ENCODE measurements at regions not wholly inside any gene's neighbourhood (a gene's known extent, or its start where the extent isn't known, plus 50 kb on each side); places are given as distances from the start of the nearest gene placed in this dataset.

DNA sequence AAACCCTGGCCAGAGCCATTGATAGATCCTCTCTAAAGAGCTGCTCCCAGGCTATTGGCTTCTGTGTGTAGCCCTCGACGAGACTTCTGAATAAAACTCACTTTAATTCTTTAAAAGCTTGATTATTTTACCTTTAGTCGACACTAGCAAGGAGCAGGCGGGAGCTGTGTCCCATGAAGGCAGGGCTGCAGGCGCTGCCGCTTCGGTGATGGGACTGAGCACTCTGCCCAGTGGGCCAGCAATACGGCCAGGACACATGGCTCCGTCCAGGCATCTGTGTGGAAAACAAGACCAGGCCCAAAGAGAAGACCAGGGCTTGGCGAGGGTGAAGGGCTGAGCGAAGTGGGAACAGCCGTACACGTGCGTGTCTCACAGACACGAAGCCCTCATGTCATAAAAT lies 365.9 kb downstream of the GADD45G start:
- Mint-ChIP-seq H3K36me3 (ENCODE audit: insufficient read depth) (no peaks in the 10 kb centered on the region), H3K27ac (no peak overlapping the region), H3K9me3 (no peaks in the 10 kb centered on the region), H3K4me3 (no peak overlapping the region), H3K27me3 (peaks cover 0 to 23% of the 10 kb centered on the region in 2 donors), H3K4me1 (ENCODE audit: low read depth in 2 of 2) (no peaks in the 10 kb centered on the region)
- ATAC-seq (replicated peaks) (no peak), DNase-seq (no peak)

DNA sequence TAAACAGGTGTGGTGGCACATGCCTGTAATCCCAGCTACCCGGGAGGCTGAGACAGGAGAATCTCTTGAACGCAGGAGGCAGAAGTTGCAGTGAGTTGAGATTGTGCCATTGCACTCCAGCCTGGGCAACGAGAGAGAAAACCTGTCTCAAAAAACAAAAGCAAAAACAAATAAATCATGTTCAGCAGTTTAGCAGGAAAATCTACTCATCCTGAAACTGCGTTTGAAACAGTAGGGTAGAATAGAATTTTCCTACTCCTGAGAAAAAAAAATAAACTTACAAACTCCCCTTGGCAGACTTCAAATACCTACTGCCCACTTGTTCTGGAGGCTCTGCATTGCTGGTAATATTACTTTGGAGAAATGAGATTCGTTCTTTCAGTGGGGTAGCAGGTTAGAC lies 367.7 kb downstream of the GADD45G start:
- no peak for ATAC-seq (replicated peaks)
- Mint-ChIP-seq H3K27me3 (peaks cover 0 to 23% of the 10 kb centered on the region in 2 donors), H3K4me3 (no peak overlapping the region), H3K9me3 (no peaks in the 10 kb centered on the region), H3K4me1 (ENCODE audit: low read depth in 2 of 2) (no peaks in the 10 kb centered on the region), H3K27ac (no peak overlapping the region), H3K36me3 (ENCODE audit: insufficient read depth) (no peaks in the 10 kb centered on the region)
- DNase-seq = no peak

- no peak overlapping the region for H3K27ac Mint-ChIP-seq
- ATAC-seq (replicated peaks) = no peak
- H3K4me1 Mint-ChIP-seq (ENCODE audit: low read depth in 2 of 2) = no peaks in the 10 kb centered on the region
- DNase-seq = no peak
- no peak overlapping the region for H3K4me3 Mint-ChIP-seq
- H3K9me3 Mint-ChIP-seq = no peaks in the 10 kb centered on the region
- H3K36me3 Mint-ChIP-seq (ENCODE audit: insufficient read depth) = no peaks in the 10 kb centered on the region
- H3K27me3 Mint-ChIP-seq = peaks cover 8 to 10% of the 10 kb centered on the region in 2 donors
Measured at GRCh38 chr9:89974582-89974981, 369.8 kb downstream of the GADD45G start.

DNA sequence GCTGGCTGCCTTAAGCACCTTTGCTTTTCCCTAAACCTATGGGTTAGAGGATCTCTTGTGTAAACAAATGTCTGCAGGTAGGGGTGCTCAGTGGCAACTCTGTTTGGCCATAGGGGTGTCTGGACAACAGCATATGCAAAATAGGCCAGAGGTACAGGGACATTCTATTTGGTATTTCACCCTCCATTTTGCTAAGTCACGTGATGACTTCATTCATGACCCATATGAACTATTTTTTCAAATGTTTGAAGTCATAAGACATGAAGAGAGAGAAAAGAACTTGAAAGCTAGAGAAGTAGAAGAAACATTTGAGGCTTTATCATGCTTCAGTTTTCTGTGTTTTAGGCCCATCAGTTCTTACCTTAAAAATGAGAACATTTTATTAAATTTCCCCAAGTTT lies 370.2 kb downstream of the GADD45G start:
- DNase-seq = no peak
- Mint-ChIP-seq H3K36me3 (ENCODE audit: insufficient read depth) (no peaks in the 10 kb centered on the region), H3K4me1 (ENCODE audit: low read depth in 2 of 2) (no peaks in the 10 kb centered on the region), H3K27ac (no peak overlapping the region), H3K4me3 (no peak overlapping the region), H3K27me3 (peaks cover 8 to 13% of the 10 kb centered on the region in 2 donors), H3K9me3 (no peaks in the 10 kb centered on the region)
- ATAC-seq (replicated peaks) = no peak

DNA sequence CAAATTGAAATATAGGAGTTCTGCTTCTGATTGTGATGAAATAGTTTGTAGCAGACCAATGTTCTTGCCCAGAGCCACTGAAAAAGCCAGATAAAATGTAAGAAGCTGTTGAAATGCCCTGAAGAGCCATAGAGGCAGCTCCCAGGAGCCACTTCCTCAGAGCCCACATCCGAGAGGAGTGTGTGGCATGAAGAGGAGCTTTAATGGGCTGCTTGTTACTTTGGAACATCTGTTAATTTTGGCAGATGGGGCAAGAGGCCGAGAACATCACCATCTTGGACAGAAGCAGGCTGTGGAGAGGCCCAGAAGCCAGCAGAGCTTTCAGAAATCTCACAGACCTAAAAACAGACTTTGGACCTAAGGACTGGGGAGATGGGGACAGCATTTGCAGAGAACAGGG lies 370.8 kb downstream of the GADD45G start:
- ATAC-seq (replicated peaks) (no peak), DNase-seq (no peak)
- no peaks in the 10 kb centered on the region for H3K36me3 Mint-ChIP-seq (ENCODE audit: insufficient read depth)
- H3K27me3 Mint-ChIP-seq = peaks cover 8 to 17% of the 10 kb centered on the region in 2 donors
- H3K4me3 Mint-ChIP-seq = no peak overlapping the region
- no peak overlapping the region for H3K27ac Mint-ChIP-seq
- no peaks in the 10 kb centered on the region for H3K9me3 Mint-ChIP-seq
- H3K4me1 Mint-ChIP-seq (ENCODE audit: low read depth in 2 of 2) = no peaks in the 10 kb centered on the region

DNA sequence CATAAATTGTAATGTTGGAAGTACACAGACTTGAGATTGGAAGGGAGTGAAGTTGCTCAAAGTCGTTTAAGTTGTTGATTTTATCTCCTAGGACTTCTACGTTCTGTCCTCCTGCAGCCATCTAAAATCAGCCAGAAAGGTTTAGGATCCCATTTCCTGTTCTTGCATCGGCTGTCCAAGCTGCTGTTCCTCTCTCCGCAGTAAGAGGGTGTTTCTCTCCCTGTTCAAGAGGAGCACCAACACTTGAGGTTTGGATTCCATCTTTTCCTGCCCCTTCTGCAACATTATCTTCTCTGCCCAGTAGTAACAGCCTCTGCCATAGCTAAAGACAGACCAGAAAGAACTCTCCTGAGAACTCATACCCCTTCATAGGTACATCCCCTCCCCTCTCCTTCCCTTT lies 373.4 kb downstream of the GADD45G start:
- Mint-ChIP-seq H3K27ac (no peak overlapping the region), H3K36me3 (ENCODE audit: insufficient read depth) (no peaks in the 10 kb centered on the region), H3K4me3 (no peak overlapping the region), H3K4me1 (ENCODE audit: low read depth in 2 of 2) (no peaks in the 10 kb centered on the region), H3K9me3 (no peaks in the 10 kb centered on the region), H3K27me3 (peaks cover 15 to 31% of the 10 kb centered on the region in 2 donors)
- no peak for DNase-seq
- ATAC-seq (replicated peaks) = no peak

GRCh38 chr9:89980600-89980999 lies 375.8 kb downstream of the GADD45G start:
- H3K36me3 Mint-ChIP-seq (ENCODE audit: insufficient read depth) = no peaks in the 10 kb centered on the region
- DNase-seq (no peak), ATAC-seq (replicated peaks) (no peak)
- H3K9me3 Mint-ChIP-seq = no peaks in the 10 kb centered on the region
- no peak overlapping the region for H3K4me3 Mint-ChIP-seq
- H3K27ac Mint-ChIP-seq = no peak overlapping the region
- H3K4me1 Mint-ChIP-seq (ENCODE audit: low read depth in 2 of 2) = no peaks in the 10 kb centered on the region
- H3K27me3 Mint-ChIP-seq = peaks cover 15 to 31% of the 10 kb centered on the region in 2 donors

- H3K4me1 Mint-ChIP-seq (ENCODE audit: low read depth in 2 of 2) = no peaks in the 10 kb centered on the region
- no peak for DNase-seq
- H3K4me3 Mint-ChIP-seq = no peak overlapping the region
- H3K36me3 Mint-ChIP-seq (ENCODE audit: insufficient read depth) = no peaks in the 10 kb centered on the region
- no peaks in the 10 kb centered on the region for H3K9me3 Mint-ChIP-seq
- H3K27me3 Mint-ChIP-seq = peaks cover 15 to 31% of the 10 kb centered on the region in 2 donors
- ATAC-seq (replicated peaks) = no peak
- H3K27ac Mint-ChIP-seq = no peak overlapping the region
Measured at GRCh38 chr9:89982016-89982415, 377.2 kb downstream of the GADD45G start.

- peaks cover 15 to 31% of the 10 kb centered on the region in 2 donors for H3K27me3 Mint-ChIP-seq
- H3K27ac Mint-ChIP-seq = no peak overlapping the region
- no peak overlapping the region for H3K4me3 Mint-ChIP-seq
- no peak for DNase-seq
- H3K36me3 Mint-ChIP-seq (ENCODE audit: insufficient read depth) = no peaks in the 10 kb centered on the region
- ATAC-seq (replicated peaks) = no peak
- no peaks in the 10 kb centered on the region for H3K4me1 Mint-ChIP-seq (ENCODE audit: low read depth in 2 of 2)
- H3K9me3 Mint-ChIP-seq = no peaks in the 10 kb centered on the region
Measured at GRCh38 chr9:89983411-89983810, 378.6 kb downstream of the GADD45G start.

DNA sequence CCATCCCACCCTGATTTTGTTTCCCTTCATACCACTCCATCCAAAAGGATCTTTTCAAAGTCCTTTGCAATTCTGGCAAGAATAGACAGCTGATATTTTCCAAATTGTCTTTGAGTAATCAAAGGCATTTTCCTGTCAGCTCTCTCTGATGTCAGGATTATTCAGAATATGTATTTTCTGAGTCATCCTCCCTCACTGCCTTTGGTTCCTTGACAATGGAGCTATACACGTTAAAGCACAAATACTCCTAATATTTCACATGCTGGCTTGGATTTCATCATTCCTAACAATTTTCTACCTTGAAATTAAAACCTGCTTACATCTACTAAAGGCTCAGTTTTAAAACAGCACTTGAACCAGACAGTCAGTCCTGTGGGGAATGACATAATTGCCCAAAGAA lies 379.4 kb downstream of the GADD45G start:
- no peak overlapping the region for H3K4me3 Mint-ChIP-seq
- no peak overlapping the region for H3K27ac Mint-ChIP-seq
- no peaks in the 10 kb centered on the region for H3K9me3 Mint-ChIP-seq
- H3K27me3 Mint-ChIP-seq = peaks cover 15 to 24% of the 10 kb centered on the region in 2 donors
- no peaks in the 10 kb centered on the region for H3K4me1 Mint-ChIP-seq (ENCODE audit: low read depth in 2 of 2)
- ATAC-seq (replicated peaks) = no peak
- DNase-seq = no peak
- H3K36me3 Mint-ChIP-seq (ENCODE audit: insufficient read depth) = no peaks in the 10 kb centered on the region

DNA sequence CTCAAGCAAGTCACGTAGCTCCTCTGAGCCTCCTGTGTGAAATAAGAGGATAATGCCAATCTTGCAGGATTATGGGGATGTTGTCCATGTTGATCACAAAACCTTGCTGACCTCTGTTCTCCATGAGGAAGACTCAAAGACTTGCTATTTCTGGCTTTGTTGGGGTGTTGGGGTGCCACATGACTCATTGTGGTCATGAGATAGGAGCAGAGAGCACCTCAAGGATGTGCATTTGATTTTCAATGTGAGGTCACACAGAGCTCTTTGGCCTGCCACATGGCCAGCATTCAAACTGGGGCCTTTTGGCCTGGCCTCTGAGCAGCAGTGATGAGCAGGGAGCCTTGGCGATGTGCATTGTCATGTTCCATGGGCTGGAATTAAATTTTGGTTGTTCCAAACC lies 380.3 kb downstream of the GADD45G start:
- Mint-ChIP-seq H3K36me3 (ENCODE audit: insufficient read depth) (no peaks in the 10 kb centered on the region), H3K27ac (no peak overlapping the region), H3K4me3 (no peak overlapping the region), H3K4me1 (ENCODE audit: low read depth in 2 of 2) (no peaks in the 10 kb centered on the region), H3K27me3 (peaks cover 15 to 18% of the 10 kb centered on the region in 2 donors), H3K9me3 (no peaks in the 10 kb centered on the region)
- ATAC-seq (replicated peaks) (no peak), DNase-seq (no peak)

GRCh38 chr9:89986190-89986589 lies 381.4 kb downstream of the GADD45G start:
- H3K27ac Mint-ChIP-seq = no peak overlapping the region

DNA sequence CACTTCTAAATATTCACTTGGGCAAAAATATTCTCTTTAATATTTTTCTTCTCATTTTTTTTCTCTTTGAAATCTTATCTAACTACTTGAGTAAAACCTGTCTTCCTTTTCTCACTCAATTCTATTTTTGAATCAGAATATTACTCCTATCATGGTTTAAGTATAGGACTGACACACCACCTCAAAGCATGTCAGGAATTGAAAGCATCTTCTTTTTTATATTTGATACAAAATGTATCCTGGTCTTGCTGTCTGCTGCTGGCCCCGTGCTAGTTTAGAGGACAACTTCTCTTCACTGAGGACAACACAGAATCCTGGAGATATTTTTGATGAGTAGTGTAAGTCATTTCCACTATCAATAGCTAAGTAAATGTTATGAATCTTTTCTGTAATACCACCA lies 383.6 kb downstream of the GADD45G start:
- no peak for ATAC-seq (replicated peaks)
- Mint-ChIP-seq H3K27ac (no peak overlapping the region), H3K27me3 (no peaks in the 10 kb centered on the region), H3K4me3 (no peak overlapping the region), H3K36me3 (ENCODE audit: insufficient read depth) (no peaks in the 10 kb centered on the region), H3K9me3 (no peaks in the 10 kb centered on the region), H3K4me1 (ENCODE audit: low read depth in 2 of 2) (no peaks in the 10 kb centered on the region)
- DNase-seq = no peak

More at GRCh38 chr9:89986190-89986589, 381.4 kb downstream of the GADD45G start:
- Mint-ChIP-seq H3K4me1 (ENCODE audit: low read depth in 2 of 2) (no peaks in the 10 kb centered on the region), H3K27me3 (peaks cover 14 to 15% of the 10 kb centered on the region in 2 donors), H3K36me3 (ENCODE audit: insufficient read depth) (no peaks in the 10 kb centered on the region), H3K4me3 (no peak overlapping the region), H3K9me3 (no peaks in the 10 kb centered on the region)
- DNase-seq = no peak
- no peak for ATAC-seq (replicated peaks)

GRCh38 chr9:89991204-89991790 lies 386.5 kb downstream of the GADD45G start:
- Mint-ChIP-seq H3K36me3 (ENCODE audit: insufficient read depth) (no peaks in the 10 kb centered on the region), H3K4me1 (ENCODE audit: low read depth in 2 of 2) (no peaks in the 10 kb centered on the region), H3K27ac (no peak overlapping the region), H3K4me3 (no peak overlapping the region), H3K9me3 (no peaks in the 10 kb centered on the region), H3K27me3 (peaks cover 8 to 9% of the 10 kb centered on the region in 2 donors)
- ATAC-seq (replicated peaks) (no peak), DNase-seq (no peak)
